Right lobe of liver (tissue), 6 donors: ENCODE measurements at regions not wholly inside any gene's neighbourhood (a gene's known extent, or its start where the extent isn't known, plus 50 kb on each side); places are given as distances from the start of the nearest gene placed in this dataset.
"Not testable (repeated sequence)": the region's sequence is repeated elsewhere in the genome, so short reads cannot be mapped to it uniquely, and the experiment has no call there.

Source experiments
- ATAC-seq, 4 donors: fragments of 200-7000 bp; cut with Tn5 transposase; one replicate each; pipeline ENCODE4 v1.9.1; 2020; ENCODE audit warnings: mild to moderate bottlenecking in 4 of 4, moderate library complexity in 4 of 4
- DNase-seq, 3 donors: peaks; one replicate each; pipeline ENCODE4 v3.0.0-alpha.2; 2020
- H3K27ac ChIP-seq, 3 donors: fragments of 200-600 bp; one replicate each; pipeline ENCODE4 v1.8.0; 2022
- H3K27me3 ChIP-seq, 2 donors: fragments of 200-600 bp; one replicate each; pipeline ENCODE4 v1.8.0; 2022
- H3K36me3 ChIP-seq, 4 donors: fragments of 200-600 bp; sonication (generic) in 1 of 4; one replicate each; pipeline versions ENCODE4 v1.5.1 to v1.8.0; 2017 to 2022; ENCODE audit warnings: control low read depth in 1 of 4
- H3K4me1 ChIP-seq, 4 donors: fragments of 200-600 bp; sonication (generic) in 1 of 4; one replicate each; pipeline versions ENCODE4 v1.5.1 to v1.8.0; 2017 to 2022; ENCODE audit warnings: control low read depth in 1 of 4
- H3K4me3 ChIP-seq, 3 donors: fragments of 200-600 bp; one replicate each; pipeline ENCODE4 v1.8.0; 2022
- H3K9me3 ChIP-seq, 4 donors: fragments of 200-600 bp; sonication (generic) in 1 of 4; one replicate each; pipeline versions ENCODE4 v1.5.1 to v1.8.0; 2017 to 2022; ENCODE audit warnings: control low read depth in 1 of 4
- POLR2A ChIP-seq: fragments of 450-650 bp; IDR thresholded peaks from one replicate; pipeline ENCODE4 v1.6.1; 2017; ENCODE audit warnings: antibody characterized with exemption, mild to moderate bottlenecking
- WGBS: methylation state at CpG from one replicate; pipeline ENCODE4 v1.1.6; 2018; ENCODE audit warnings: low coverage, low lambda C conversion rate; ENCODE audit not compliant: insufficient coverage; ENCODE audit errors: missing lambda C conversion rate; 5-methylcytosine and 5-hydroxymethylcytosine counted together
- intact Hi-C, 2 donors: fragments of 100-400 bp; cut with DNase I; formaldehyde crosslinking; loops; one replicate each; pipeline versions ENCODE4 v1.11.2 to v1.14.1; 2022
- TF ChIP-seq, protein P1 (sequence below), 4 donors: fragments of 200-600 bp in 3 of 4; fragments of 450-650 bp in 1 of 4; IDR thresholded peaks; one replicate each; pipeline versions ENCODE4 v1.5.1 to v1.8.0; 2016 to 2022; ENCODE audit warnings: antibody characterized with exemption in 4 of 4, mild to moderate bottlenecking in 2 of 4
- donor health status: DM: no; HTN: yes; CAD: no.
- donor health status: DM: no; HTN: no; CAD: no.
- donor health status: DM: no; HTN: no; CAD: no.
- donor health status: DM: no; HTN: yes; CAD: no.
- donor health status: DM: no; HTN: yes; CAD: no.

DNA sequence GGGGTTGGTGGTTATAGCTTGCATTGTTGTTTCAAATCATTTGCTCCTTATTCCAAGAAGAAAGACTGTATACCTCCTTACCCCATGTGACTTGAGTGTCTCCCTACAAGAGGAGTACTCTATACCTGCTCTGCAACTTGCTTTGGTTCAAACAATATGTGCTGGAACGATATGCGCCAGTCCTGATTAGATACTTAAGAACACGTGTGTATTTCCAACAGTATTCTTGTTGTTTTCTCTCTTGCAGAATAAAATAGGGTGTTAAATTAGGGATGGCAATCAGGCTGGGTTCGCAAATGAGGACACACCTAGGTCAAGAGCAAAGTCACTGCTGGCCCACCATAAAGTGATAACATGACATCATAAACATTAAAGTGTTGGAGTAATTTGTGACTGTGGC lies 895.0 kb upstream of the SLITRK1 start:
- 78% methylated on average over 4 of the region's 4 CpGs for WGBS
- TF ChIP-seq, protein P1, sequence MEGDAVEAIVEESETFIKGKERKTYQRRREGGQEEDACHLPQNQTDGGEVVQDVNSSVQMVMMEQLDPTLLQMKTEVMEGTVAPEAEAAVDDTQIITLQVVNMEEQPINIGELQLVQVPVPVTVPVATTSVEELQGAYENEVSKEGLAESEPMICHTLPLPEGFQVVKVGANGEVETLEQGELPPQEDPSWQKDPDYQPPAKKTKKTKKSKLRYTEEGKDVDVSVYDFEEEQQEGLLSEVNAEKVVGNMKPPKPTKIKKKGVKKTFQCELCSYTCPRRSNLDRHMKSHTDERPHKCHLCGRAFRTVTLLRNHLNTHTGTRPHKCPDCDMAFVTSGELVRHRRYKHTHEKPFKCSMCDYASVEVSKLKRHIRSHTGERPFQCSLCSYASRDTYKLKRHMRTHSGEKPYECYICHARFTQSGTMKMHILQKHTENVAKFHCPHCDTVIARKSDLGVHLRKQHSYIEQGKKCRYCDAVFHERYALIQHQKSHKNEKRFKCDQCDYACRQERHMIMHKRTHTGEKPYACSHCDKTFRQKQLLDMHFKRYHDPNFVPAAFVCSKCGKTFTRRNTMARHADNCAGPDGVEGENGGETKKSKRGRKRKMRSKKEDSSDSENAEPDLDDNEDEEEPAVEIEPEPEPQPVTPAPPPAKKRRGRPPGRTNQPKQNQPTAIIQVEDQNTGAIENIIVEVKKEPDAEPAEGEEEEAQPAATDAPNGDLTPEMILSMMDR (IDR thresholded peaks at IDR 0.05) = no peak
- TF ChIP-seq POLR2A = no peak
- no peak for ATAC-seq

DNA sequence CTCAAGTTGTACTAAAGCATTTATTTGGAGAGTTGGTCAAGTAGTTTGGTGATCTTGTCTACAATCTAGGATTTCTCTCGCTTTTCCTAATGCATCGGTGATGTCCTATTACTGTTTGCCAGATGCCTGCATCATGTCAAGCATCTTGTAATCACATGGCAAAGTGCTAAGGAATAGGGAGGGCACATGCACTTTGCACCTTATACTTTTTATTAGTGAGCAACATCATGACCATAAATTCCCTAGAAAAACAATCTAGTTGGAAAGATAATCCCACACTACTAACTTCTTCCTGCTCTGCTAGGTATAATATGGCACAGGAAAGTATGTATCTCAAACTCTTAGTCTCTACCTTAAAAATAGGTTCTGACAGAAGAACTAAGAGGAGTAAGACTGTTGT lies 894.3 kb upstream of the SLITRK1 start:
- H3K4me3 ChIP-seq = no peak overlapping the region
- no peaks in the 10 kb centered on the region for H3K4me1 ChIP-seq
- DNase-seq = no peak
- WGBS = 70% methylated on average over 2 of the region's 2 CpGs
- intact Hi-C loops = no loop called here
- no peaks in the 10 kb centered on the region for H3K36me3 ChIP-seq
- ATAC-seq = no peak
- no peak for TF ChIP-seq POLR2A
- TF ChIP-seq, protein P1 (IDR thresholded peaks at IDR 0.05) = no peak
- H3K9me3 ChIP-seq = no peaks in the 10 kb centered on the region
- no peak overlapping the region for H3K27ac ChIP-seq
- H3K27me3 ChIP-seq = no peaks in the 10 kb centered on the region

More for the DNA sequence above, 895.0 kb upstream of the SLITRK1 start:
- DNase-seq = no peak
- Histone ChIP-seq H3K4me1 (no peaks in the 10 kb centered on the region), H3K36me3 (no peaks in the 10 kb centered on the region), H3K27me3 (no peaks in the 10 kb centered on the region), H3K4me3 (no peak overlapping the region), H3K9me3 (no peaks in the 10 kb centered on the region), H3K27ac (no peak overlapping the region)
- intact Hi-C loops = no loop called here

- DNase-seq, intact Hi-C loops, H3K4me1 ChIP-seq, H3K9me3 ChIP-seq, H3K36me3 ChIP-seq, H3K27ac ChIP-seq, H3K4me3 ChIP-seq, H3K27me3 ChIP-seq, ATAC-seq: not testable (repeated sequence)
- 46% methylated on average over 7 of the region's 9 CpGs for WGBS
Measured at GRCh38 chr13:84775920-84776319, 893.6 kb upstream of the SLITRK1 start.

DNA sequence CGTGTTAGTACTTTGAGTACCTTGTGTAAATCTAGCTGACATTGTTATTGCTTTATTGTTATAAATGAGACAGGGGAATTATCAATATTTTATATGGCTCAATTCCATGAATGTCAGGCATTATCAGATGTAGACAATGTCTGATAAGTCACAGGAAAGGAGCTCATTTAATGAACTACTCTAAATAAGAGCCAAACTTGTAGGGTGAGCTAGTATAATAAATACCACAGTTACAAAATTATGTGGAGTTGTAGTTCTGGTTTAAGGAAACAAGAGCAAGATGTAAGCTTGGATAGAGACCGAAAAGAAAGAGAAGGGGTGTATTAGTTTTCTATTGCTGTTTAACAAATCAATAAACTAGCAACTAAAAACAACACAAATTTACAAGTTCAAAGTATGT lies 891.8 kb upstream of the SLITRK1 start:
- intact Hi-C loops = no loop called here
- DNase-seq (no peak), ATAC-seq (no peak)
- H3K4me3 ChIP-seq = no peak overlapping the region
- no peaks in the 10 kb centered on the region for H3K4me1 ChIP-seq
- H3K27me3 ChIP-seq = no peaks in the 10 kb centered on the region
- H3K36me3 ChIP-seq = no peaks in the 10 kb centered on the region
- WGBS = 40% methylated on average over 2 of the region's 2 CpGs
- no peaks in the 10 kb centered on the region for H3K9me3 ChIP-seq
- H3K27ac ChIP-seq = no peak overlapping the region
- TF ChIP-seq, protein P1 (IDR thresholded peaks at IDR 0.05) = no peak
- TF ChIP-seq POLR2A = no peak

- Histone ChIP-seq H3K36me3 (no peaks in the 10 kb centered on the region), H3K27ac (no peak overlapping the region), H3K4me1 (no peaks in the 10 kb centered on the region), H3K9me3 (no peaks in the 10 kb centered on the region), H3K4me3 (no peak overlapping the region), H3K27me3 (no peaks in the 10 kb centered on the region)
- intact Hi-C loops = no loop called here
- TF ChIP-seq POLR2A = no peak
- TF ChIP-seq, protein P1 (IDR thresholded peaks at IDR 0.05) = no peak
- 73% methylated on average over 1 of the region's 1 CpG for whole genome bisulfite sequencing
- ATAC-seq = no peak
- no peak for DNase-seq
Measured at GRCh38 chr13:84760956-84761355, 878.7 kb upstream of the SLITRK1 start.
